NCI-H2081 treated with DMSO at 0.1 percent for 48 hours (cell line): ENCODE measurements at regions not wholly inside any gene's neighbourhood (a gene's known extent, or its start where the extent isn't known, plus 50 kb on each side); places are given as distances from the start of the nearest gene placed in this dataset.
A peak's percentile ranks its signal among the peaks of the same experiment; 100 is the strongest.
"Not testable (repeated sequence)": the region's sequence is repeated elsewhere in the genome, so short reads cannot be mapped to it uniquely, and the experiment has no call there.

Experiments
- DNase-seq: peaks from one replicate; lab custom pipeline; 2025; lab: John Stamatoyannopoulos, UW

- DNase-seq = no peak
Measured at GRCh38 chr2:428591-428990, 140.7 kb upstream of the ALKAL2 start.

GRCh38 chr2:426696-427095 is 138.8 kb upstream of the ALKAL2 start:
- DNase-seq = not testable (repeated sequence)

- no peak for DNase-seq
Measured at GRCh38 chr2:425947-426346, 138.1 kb upstream of the ALKAL2 start.

- no peak for DNase-seq
Measured at GRCh38 chr2:425243-425642, 137.4 kb upstream of the ALKAL2 start.

GRCh38 chr2:424306-425171 is 136.6 kb upstream of the ALKAL2 start:
- DNase-seq = no peak

GRCh38 chr2:423479-423878 is 135.6 kb upstream of the ALKAL2 start:
- no peak for DNase-seq

- no peak for DNase-seq
Measured at GRCh38 chr2:422676-423435, 135.0 kb upstream of the ALKAL2 start.

GRCh38 chr2:421406-421805 is 133.5 kb upstream of the ALKAL2 start:
- DNase-seq = no peak

- no peak for DNase-seq
Measured at GRCh38 chr2:419687-420317, 131.9 kb upstream of the ALKAL2 start.

GRCh38 chr2:417662-418061 is 129.8 kb upstream of the ALKAL2 start:
- no peak for DNase-seq

GRCh38 chr2:417006-417405 is 129.1 kb upstream of the ALKAL2 start:
- no peak for DNase-seq

GRCh38 chr2:415986-416610 is 128.2 kb upstream of the ALKAL2 start:
- DNase-seq = no peak

GRCh38 chr2:409523-409922 is 121.6 kb upstream of the ALKAL2 start:
- no peak for DNase-seq

- DNase-seq = no peak
Measured at GRCh38 chr2:407630-408029, 119.7 kb upstream of the ALKAL2 start.

GRCh38 chr2:406876-407275 is 119.0 kb upstream of the ALKAL2 start:
- DNase-seq = peak; percentile 7

- no peak for DNase-seq
Measured at GRCh38 chr2:406231-406630, 118.3 kb upstream of the ALKAL2 start.

- DNase-seq = no peak
Measured at GRCh38 chr2:404581-404980, 116.7 kb upstream of the ALKAL2 start.

- DNase-seq = no peak
Measured at GRCh38 chr2:403682-404081, 115.8 kb upstream of the ALKAL2 start.

- DNase-seq = no peak
Measured at GRCh38 chr2:402721-403120, 114.8 kb upstream of the ALKAL2 start.

- DNase-seq = no peak
Measured at GRCh38 chr2:402206-402605, 114.3 kb upstream of the ALKAL2 start.

- no peak for DNase-seq
Measured at GRCh38 chr2:401019-401679, 113.3 kb upstream of the ALKAL2 start.

GRCh38 chr2:397926-398325 is 110.0 kb upstream of the ALKAL2 start:
- DNase-seq = no peak
